OCI-LY7 (cell line): ENCODE measurements at regions not wholly inside any gene's neighbourhood (a gene's known extent, or its start where the extent isn't known, plus 50 kb on each side); places are given as distances from the start of the nearest gene placed in this dataset.

Experiments used
- BruUV-seq: library from RNA; stranded (reverse); fragments of 400-500 nt; replicated peaks from 2 replicates; lab custom pipeline; 2021; lab: Mats Ljungman, UMichigan
- CTCF ChIA-PET: fragments of 300-600 bp; sonication (Branson Sonifier 250); formaldehyde crosslinking; loops from one replicate; lab custom pipeline; 2022; ENCODE audit warnings: antibody characterized with exemption; ENCODE audit not compliant: unreplicated experiment; lab: Charles Lee
- POLR2A ChIA-PET: fragments of 300-600 bp; sonication (Branson Sonifier 250); formaldehyde crosslinking; loops from one replicate; lab custom pipeline; 2022; ENCODE audit warnings: antibody characterized with exemption; lab: Charles Lee
- DNase-seq: peaks from one replicate; pipeline ENCODE4 v3.0.0-alpha.2; 2015; ENCODE audit warnings: low spot score
- H2AFZ ChIP-seq: fragments of 200-600 bp; sonication (generic), shearing (Covaris generic); 2 replicates; pipeline ENCODE4 v1.6.1; 2014; ENCODE audit warnings: mild to moderate bottlenecking, antibody characterized with exemption, low read length, moderate library complexity
- H3K27ac ChIP-seq: fragments of 200-600 bp; sonication (generic); 2 replicates; pipeline ENCODE4 v1.5.1; 2014; ENCODE audit warnings: mixed run types, low read depth, mild to moderate bottlenecking, moderate library complexity, low read length, inconsistent platforms; ENCODE audit not compliant: poor library complexity, severe bottlenecking
- H3K36me3 ChIP-seq: fragments of 200-600 bp; sonication (generic); 2 replicates; pipeline ENCODE4 v1.6.1; 2014; ENCODE audit warnings: mild to moderate bottlenecking, antibody characterized with exemption, low read length, moderate library complexity, mixed read lengths; ENCODE audit not compliant: insufficient read depth
- H3K4me1 ChIP-seq: fragments of 200-600 bp; sonication (generic); 2 replicates; pipeline ENCODE4 v1.5.1; 2014; ENCODE audit warnings: mild to moderate bottlenecking, low read length; ENCODE audit not compliant: insufficient read depth, poor library complexity, severe bottlenecking
- H3K4me2 ChIP-seq: fragments of 200-600 bp; sonication (generic); 2 replicates; pipeline ENCODE4 v1.6.1; 2014; ENCODE audit warnings: mild to moderate bottlenecking, low read length
- H3K4me3 ChIP-seq: fragments of 200-600 bp; sonication (generic); 2 replicates; pipeline ENCODE4 v1.5.1; 2014; ENCODE audit warnings: mild to moderate bottlenecking, low read depth, low read length; ENCODE audit not compliant: poor library complexity, severe bottlenecking
- H3K79me2 ChIP-seq: fragments of 200-600 bp; sonication (generic); 2 replicates; pipeline ENCODE4 v1.6.1; 2016; ENCODE audit warnings: low read depth, mild to moderate bottlenecking, low read length, moderate library complexity, mixed read lengths; ENCODE audit not compliant: insufficient read depth
- H3K9me2 ChIP-seq: fragments of 200-600 bp; sonication (generic); 2 replicates; pipeline ENCODE4 v1.6.1; 2016; ENCODE audit warnings: mild to moderate bottlenecking, low read length, mixed read lengths; ENCODE audit not compliant: insufficient read depth
- H3K9me3 ChIP-seq: fragments of 200-600 bp; sonication (generic); 2 replicates; pipeline ENCODE4 v1.6.1; 2014; ENCODE audit warnings: mild to moderate bottlenecking, mixed run types, low read length, mixed read lengths
- H4K20me1 ChIP-seq: fragments of 200-600 bp; sonication (generic); 2 replicates; pipeline ENCODE4 v1.6.1; 2014; ENCODE audit warnings: mild to moderate bottlenecking, antibody characterized with exemption, low read length, moderate library complexity, mixed read lengths; ENCODE audit not compliant: insufficient read depth
- EZH2phosphoT487 ChIP-seq: fragments of 200-600 bp; sonication (generic); IDR thresholded peaks from 2 replicates; pipeline ENCODE4 v1.6.1; 2018; ENCODE audit warnings: low read depth, borderline replicate concordance, mild to moderate bottlenecking, mixed run types, antibody characterized with exemption, low read length, moderate library complexity, mixed read lengths
- intact Hi-C: fragments of 100-400 bp; cut with micrococcal nuclease; formaldehyde crosslinking; loops from one replicate; pipeline ENCODE4 v1.10.0; 2022; ENCODE audit not compliant: unreplicated experiment
- TF ChIP-seq, protein P1 (sequence below): fragments of 200-600 bp; sonication (generic); conservative IDR thresholded peaks from 2 replicates; pipeline ENCODE4 v1.5.1; 2014; ENCODE audit warnings: mild to moderate bottlenecking, antibody characterized with exemption, low read length, moderate library complexity, mixed read lengths

GRCh38 chr3:145936971-145937370 is 224.0 kb downstream of the PLOD2 start:
- H4K20me1 ChIP-seq, result no peaks in the 10 kb centered on the region
- ChIA-PET CTCF (no interaction called here), POLR2A (interaction anchor here (0.6 kb wide), 1 partner anchor 231 kb away, joined by 3 read pairs; no protein-coding TSS in a partner anchor)
- BruUV-seq, result no TSS peak
- intact Hi-C loops, result no loop called here
- no peaks in the 10 kb centered on the region for H3K36me3 ChIP-seq
- no peaks in the 10 kb centered on the region for H3K9me2 ChIP-seq
- no peaks in the 10 kb centered on the region for H3K79me2 ChIP-seq
- no peak overlapping the region for H3K4me3 ChIP-seq
- H3K27ac ChIP-seq, result no peak overlapping the region
- no peak for DNase-seq
- TF ChIP-seq, protein P1, sequence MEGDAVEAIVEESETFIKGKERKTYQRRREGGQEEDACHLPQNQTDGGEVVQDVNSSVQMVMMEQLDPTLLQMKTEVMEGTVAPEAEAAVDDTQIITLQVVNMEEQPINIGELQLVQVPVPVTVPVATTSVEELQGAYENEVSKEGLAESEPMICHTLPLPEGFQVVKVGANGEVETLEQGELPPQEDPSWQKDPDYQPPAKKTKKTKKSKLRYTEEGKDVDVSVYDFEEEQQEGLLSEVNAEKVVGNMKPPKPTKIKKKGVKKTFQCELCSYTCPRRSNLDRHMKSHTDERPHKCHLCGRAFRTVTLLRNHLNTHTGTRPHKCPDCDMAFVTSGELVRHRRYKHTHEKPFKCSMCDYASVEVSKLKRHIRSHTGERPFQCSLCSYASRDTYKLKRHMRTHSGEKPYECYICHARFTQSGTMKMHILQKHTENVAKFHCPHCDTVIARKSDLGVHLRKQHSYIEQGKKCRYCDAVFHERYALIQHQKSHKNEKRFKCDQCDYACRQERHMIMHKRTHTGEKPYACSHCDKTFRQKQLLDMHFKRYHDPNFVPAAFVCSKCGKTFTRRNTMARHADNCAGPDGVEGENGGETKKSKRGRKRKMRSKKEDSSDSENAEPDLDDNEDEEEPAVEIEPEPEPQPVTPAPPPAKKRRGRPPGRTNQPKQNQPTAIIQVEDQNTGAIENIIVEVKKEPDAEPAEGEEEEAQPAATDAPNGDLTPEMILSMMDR, result no peak
- no peak for TF ChIP-seq EZH2phosphoT487
- no peak overlapping the region for H3K4me2 ChIP-seq
- no peaks in the 10 kb centered on the region for H3K9me3 ChIP-seq
- H3K4me1 ChIP-seq, result no peaks in the 10 kb centered on the region
- no peak overlapping the region for H2AFZ ChIP-seq

- H4K20me1 ChIP-seq, result no peaks in the 10 kb centered on the region
- ChIA-PET POLR2A (interaction anchor here (0.6 kb wide), 1 partner anchor 38 kb away, joined by 3 read pairs; no protein-coding TSS in a partner anchor), CTCF (no interaction called here)
- H3K27ac ChIP-seq, result no peak overlapping the region
- TF ChIP-seq, protein P1, result no peak
- TF ChIP-seq EZH2phosphoT487, result no peak
- no peaks in the 10 kb centered on the region for H3K9me3 ChIP-seq
- no peak overlapping the region for H3K4me2 ChIP-seq
- DNase-seq, result no peak
- H3K4me3 ChIP-seq, result no peak overlapping the region
- intact Hi-C loops, result no loop called here
- no peak overlapping the region for H2AFZ ChIP-seq
- H3K4me1 ChIP-seq, result no peaks in the 10 kb centered on the region
- no TSS peak for BruUV-seq
- no peaks in the 10 kb centered on the region for H3K79me2 ChIP-seq
- no peaks in the 10 kb centered on the region for H3K36me3 ChIP-seq
- H3K9me2 ChIP-seq, result no peaks in the 10 kb centered on the region
Measured at GRCh38 chr3:145939431-145939830, 221.6 kb downstream of the PLOD2 start.

- BruUV-seq, result no TSS peak
- H3K27ac ChIP-seq, result no peak overlapping the region
- H4K20me1 ChIP-seq, result no peaks in the 10 kb centered on the region
- intact Hi-C loops, result no loop called here
- ChIA-PET POLR2A (no interaction called here), CTCF (no interaction called here)
- no peak for DNase-seq
- H3K36me3 ChIP-seq, result no peaks in the 10 kb centered on the region
- H2AFZ ChIP-seq, result no peak overlapping the region
- no peaks in the 10 kb centered on the region for H3K9me3 ChIP-seq
- no peak overlapping the region for H3K4me2 ChIP-seq
- H3K4me1 ChIP-seq, result no peaks in the 10 kb centered on the region
- no peak overlapping the region for H3K4me3 ChIP-seq
- H3K9me2 ChIP-seq, result no peaks in the 10 kb centered on the region
- no peak for TF ChIP-seq EZH2phosphoT487
- TF ChIP-seq, protein P1, result no peak
- H3K79me2 ChIP-seq, result no peaks in the 10 kb centered on the region
Measured at GRCh38 chr3:145942052-145942451, 218.9 kb downstream of the PLOD2 start.
